Kidney (tissue), 13 donors: ENCODE measurements at regions not wholly inside any gene's neighbourhood (a gene's known extent, or its start where the extent isn't known, plus 50 kb on each side); places are given as distances from the start of the nearest gene placed in this dataset.

Experiments
- DNase-seq, 5 donors: peaks; one replicate each; pipeline ENCODE4 v3.0.0-alpha.2; 2013 to 2020
- FAIRE-seq: peaks from 2 replicates; lab custom pipeline; 2012; peaks lifted over from hg19 to GRCh38; lab: Jason Lieb, UNC
- H3K27ac ChIP-seq, 2 donors: one replicate each; pipeline ENCODE4 v1.7.0; 2013; ENCODE audit warnings: low read depth in 2 of 2, low read length in 2 of 2, inconsistent platforms in 1 of 2
- H3K27me3 ChIP-seq: one replicate; pipeline ENCODE4 v1.7.1; 2013; ENCODE audit warnings: low read length, inconsistent platforms; ENCODE audit not compliant: control insufficient read depth, insufficient read depth
- H3K36me3 ChIP-seq, 3 donors: one replicate each; pipeline versions ENCODE4 v1.7.0 to v1.7.1; 2013; ENCODE audit warnings: low read length in 3 of 3, control low read depth in 1 of 3, inconsistent platforms in 1 of 3; ENCODE audit not compliant: insufficient read depth in 3 of 3, control insufficient read depth in 2 of 3
- H3K4me1 ChIP-seq, 3 donors: one replicate each; pipeline versions ENCODE4 v1.7.0 to v1.7.1; 2013; ENCODE audit warnings: low read length in 3 of 3, inconsistent platforms in 1 of 3, low read depth in 1 of 3; ENCODE audit not compliant: control insufficient read depth in 2 of 3, insufficient read depth in 2 of 3
- H3K4me3 ChIP-seq, 3 donors: one replicate each; pipeline versions ENCODE4 v1.7.0 to v1.8.1; 2013; ENCODE audit warnings: low read length in 3 of 3, control low read depth in 1 of 3, inconsistent platforms in 1 of 3
- H3K9ac ChIP-seq, 3 donors: one replicate each; pipeline versions ENCODE4 v1.7.0 to v1.7.1; 2013; ENCODE audit warnings: low read length in 3 of 3, control low read depth in 1 of 3, inconsistent platforms in 1 of 3
- H3K9me3 ChIP-seq, 3 donors: one replicate each; pipeline versions ENCODE4 v1.7.0 to v1.7.1; 2013; ENCODE audit warnings: low read length in 3 of 3, control low read depth in 1 of 3, inconsistent platforms in 1 of 3; ENCODE audit not compliant: control insufficient read depth in 2 of 3, insufficient read depth in 1 of 3
- CTCF ChIP-seq: IDR thresholded peaks from 3 replicates; pipeline ENCODE4 v1.5.1; 2012; ENCODE audit warnings: mild to moderate bottlenecking, moderate library complexity, borderline replicate concordance; ENCODE audit not compliant: insufficient read depth; ENCODE audit errors: extremely low read depth
- intact Hi-C: fragments of 100-400 bp; cut with DNase I; formaldehyde crosslinking; loops from one replicate; pipeline ENCODE4 v1.11.1; 2022
- donor health status: control.
- donor health status: control.
- donor health status: control.
- donor health status: control.
- donor health status: control.
- donor health status: DM: yes; HTN: yes; CAD: no.
- donor health status: Normal renal cell carcinoma (clear cell type).

- intact Hi-C loops, result no loop called here
- no peak for FAIRE-seq
Observed at GRCh38 chr3:128559486-128560225, 66.7 kb upstream of the GATA2 start.

GRCh38 chr3:128557531-128558280 is 64.7 kb upstream of the GATA2 start:
- H3K4me3 ChIP-seq, result no peak overlapping the region
- no peaks in the 10 kb centered on the region for H3K9me3 ChIP-seq
- no peaks in the 10 kb centered on the region for H3K27me3 ChIP-seq
- H3K27ac ChIP-seq, result no peak overlapping the region
- TF ChIP-seq CTCF, result no peak
- no peak overlapping the region for H3K9ac ChIP-seq
- DNase-seq (no peak), FAIRE-seq (no peak)
- H3K4me1 ChIP-seq, result no peaks in the 10 kb centered on the region
- intact Hi-C loops, result no loop called here
- H3K36me3 ChIP-seq, result no peaks in the 10 kb centered on the region

More at GRCh38 chr3:128559486-128560225, 66.7 kb upstream of the GATA2 start:
- H3K4me3 ChIP-seq, result no peak overlapping the region
- no peaks in the 10 kb centered on the region for H3K9me3 ChIP-seq
- H3K9ac ChIP-seq, result no peak overlapping the region
- no peaks in the 10 kb centered on the region for H3K36me3 ChIP-seq
- H3K27ac ChIP-seq, result no peak overlapping the region
- TF ChIP-seq CTCF, result no peak
- peak in 1 of 5 donors; percentile 42 for DNase-seq
- H3K4me1 ChIP-seq, result no peaks in the 10 kb centered on the region
- no peaks in the 10 kb centered on the region for H3K27me3 ChIP-seq

GRCh38 chr3:128556907-128557306 is 63.9 kb upstream of the GATA2 start:
- intact Hi-C loops, result no loop called here

More at GRCh38 chr3:128556907-128557306, 63.9 kb upstream of the GATA2 start:
- Histone ChIP-seq H3K9me3 (no peaks in the 10 kb centered on the region), H3K27me3 (no peaks in the 10 kb centered on the region), H3K4me3 (no peak overlapping the region), H3K4me1 (no peaks in the 10 kb centered on the region), H3K36me3 (no peaks in the 10 kb centered on the region), H3K9ac (no peak overlapping the region), H3K27ac (no peak overlapping the region)
- DNase-seq (peak in 3 of 5 donors; percentile 35 to 66 (median 43)), FAIRE-seq (no peak)
- TF ChIP-seq CTCF, result no peak
